GM12801 (cell line): ENCODE measurements at regions not wholly inside any gene's neighbourhood (a gene's known extent, or its start where the extent isn't known, plus 50 kb on each side); places are given as distances from the start of the nearest gene placed in this dataset.

Experiments
- CTCF ChIP-seq: IDR thresholded peaks from one replicate; pipeline ENCODE4 v1.5.1; 2011; ENCODE audit warnings: control low read depth; ENCODE audit not compliant: insufficient read length; ENCODE audit errors: extremely low read depth

- TF ChIP-seq CTCF, result no peak
These were observed 264.0 kb upstream of the TSHZ2 start for GRCh38 chr20:52708137-52708536.

GRCh38 chr20:52704553-52704952 lies 267.6 kb upstream of the TSHZ2 start:
- TF ChIP-seq CTCF, result no peak

GRCh38 chr20:52688345-52688744 lies 283.8 kb upstream of the TSHZ2 start:
- TF ChIP-seq CTCF, result no peak

DNA sequence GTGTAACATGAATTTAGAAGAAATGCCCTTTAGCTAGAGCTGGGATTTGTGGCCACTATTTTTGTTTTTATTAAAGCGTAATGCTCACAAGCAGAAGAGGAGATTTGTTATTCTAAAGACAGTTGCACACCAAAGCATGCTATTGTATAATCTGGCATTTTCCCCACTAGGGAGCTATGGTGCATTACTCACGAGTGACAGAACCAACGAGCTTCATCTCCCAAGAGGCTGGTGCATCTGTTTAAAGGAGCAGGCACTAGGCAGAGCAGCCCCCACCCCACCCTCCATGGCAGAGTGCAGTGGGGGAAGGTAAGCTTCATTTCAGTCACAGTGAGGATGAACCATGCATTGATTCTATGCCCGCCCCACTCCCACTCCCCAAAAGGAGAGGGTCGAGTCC lies 287.3 kb upstream of the TSHZ2 start:
- no peak for TF ChIP-seq CTCF

GRCh38 chr20:52684176-52684575 lies 288.0 kb upstream of the TSHZ2 start:
- TF ChIP-seq CTCF, result no peak

DNA sequence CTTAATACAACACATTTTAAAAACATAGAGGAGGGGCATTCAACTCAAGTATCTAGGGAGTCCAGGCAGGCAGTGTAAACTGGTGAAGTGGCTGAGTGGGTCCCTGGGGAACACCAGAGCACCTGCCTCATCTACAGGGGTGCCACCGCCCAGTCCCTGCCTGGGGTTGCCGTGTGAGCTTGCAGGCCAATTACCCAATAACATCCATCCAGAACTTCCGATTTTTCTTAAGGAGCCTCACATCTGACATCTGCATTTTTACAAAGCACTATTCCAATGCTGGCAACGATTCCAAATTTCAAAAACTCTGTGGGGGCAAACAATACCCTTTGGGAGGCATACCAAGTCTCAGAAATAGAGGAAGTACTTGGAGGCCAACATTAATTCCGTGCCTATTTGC lies 288.4 kb upstream of the TSHZ2 start:
- no peak for TF ChIP-seq CTCF

DNA sequence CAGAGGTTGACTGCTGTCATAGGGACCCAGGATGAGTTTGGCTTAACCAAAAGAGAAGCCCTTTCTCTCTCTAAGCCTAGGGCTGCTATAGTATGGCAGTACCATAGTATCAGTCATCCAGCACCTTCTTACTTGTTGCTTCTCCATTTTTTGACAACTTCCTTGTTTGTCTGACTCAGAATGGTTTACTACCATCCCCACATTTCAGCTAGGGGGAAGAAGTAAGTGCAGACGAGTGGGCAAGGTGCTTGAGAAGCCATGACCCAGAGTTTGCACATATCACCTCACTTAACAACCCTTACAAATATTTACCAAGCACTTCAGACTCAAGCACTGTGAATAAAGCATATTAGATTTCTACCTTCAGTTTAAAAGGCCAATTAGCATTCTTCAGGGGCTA lies 289.9 kb upstream of the TSHZ2 start:
- no peak for TF ChIP-seq CTCF

DNA sequence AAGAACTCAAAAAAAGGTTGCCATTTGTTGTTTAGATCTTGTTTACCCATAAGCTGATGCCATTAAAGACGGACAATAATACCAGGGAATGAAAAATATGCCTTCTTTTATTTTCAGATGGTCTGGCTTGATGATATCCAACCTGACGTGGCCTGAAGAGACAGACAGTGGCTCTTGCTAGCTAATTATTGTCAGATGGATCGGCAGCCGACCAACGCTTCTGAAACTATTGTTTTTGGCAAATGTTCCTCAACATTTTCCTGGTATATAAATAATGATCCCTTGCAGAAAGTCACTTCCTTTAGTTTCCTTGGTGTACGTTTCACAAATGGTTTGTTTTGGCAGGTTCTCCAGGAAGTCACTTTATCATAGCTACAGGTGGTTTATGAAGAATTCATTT lies 290.9 kb upstream of the TSHZ2 start:
- no peak for TF ChIP-seq CTCF
